HepG2 (cell line): ENCODE measurements at regions not wholly inside any gene's neighbourhood (a gene's known extent, or its start where the extent isn't known, plus 50 kb on each side); places are given as distances from the start of the nearest gene placed in this dataset.

Experiments
- POLR2A ChIP-seq, 2 experiments: IDR thresholded peaks; 2 replicates each; pipeline ENCODE4 v1.6.1; 2011; ENCODE audit warnings: low read depth in 2 of 2, low read length in 2 of 2, mild to moderate bottlenecking in 1 of 2, moderate library complexity in 1 of 2; ENCODE audit not compliant: insufficient read depth in 1 of 2
- SSRP1 ChIP-seq: IDR thresholded peaks from 2 replicates; pipeline ENCODE4 v1.6.1; 2016; ENCODE audit warnings: control low read depth
- ZBTB7A ChIP-seq: sonication (generic); formaldehyde crosslinking; IDR thresholded peaks from 2 replicates; pipeline ENCODE4 v1.8.0; 2022; ENCODE audit warnings: mild to moderate bottlenecking, missing genetic modification reagents
- ZNF24 ChIP-seq: fragments of 450-650 bp; IDR thresholded peaks from 2 replicates; pipeline ENCODE4 v1.6.1; 2017; ENCODE audit warnings: antibody characterized with exemption, mild to moderate bottlenecking
- TF ChIP-seq, protein P1 (sequence below): sonication (generic); formaldehyde crosslinking; IDR thresholded peaks from 2 replicates; pipeline ENCODE4 v1.4.0; 2020; ENCODE audit warnings: missing genetic modification reagents, mild to moderate bottlenecking, borderline replicate concordance
- TF ChIP-seq, protein P2 (sequence below): IDR thresholded peaks from 2 replicates; pipeline ENCODE4 v1.6.1; 2012; ENCODE audit warnings: low read length, improper control_type of control experiment
- TF ChIP-seq, protein P3 (sequence below): sonication (generic); formaldehyde crosslinking; IDR thresholded peaks from 2 replicates; pipeline ENCODE4 v1.4.0; 2020; ENCODE audit warnings: low read depth, mild to moderate bottlenecking, missing genetic modification reagents

DNA sequence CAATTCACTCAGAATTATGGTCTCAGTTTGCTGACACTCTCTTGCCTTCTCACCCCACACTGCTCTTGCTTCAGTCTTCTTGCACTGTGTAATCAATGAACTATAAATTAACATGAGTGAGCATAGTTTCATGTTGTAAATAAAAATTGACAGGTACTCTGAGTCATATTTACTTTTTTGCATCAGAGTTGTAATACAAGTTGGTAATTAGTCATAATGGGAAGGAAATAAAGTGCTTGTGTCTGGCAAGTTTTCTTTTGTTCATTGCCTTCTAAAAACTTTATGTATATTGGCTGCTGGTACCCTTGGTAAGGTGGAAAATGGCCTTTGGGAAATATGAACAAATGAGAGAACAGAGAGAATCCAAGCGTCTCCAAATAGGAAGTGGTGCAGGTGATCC lies 169.3 kb upstream of the MAGI2 start:
- TF ChIP-seq, protein P1, sequence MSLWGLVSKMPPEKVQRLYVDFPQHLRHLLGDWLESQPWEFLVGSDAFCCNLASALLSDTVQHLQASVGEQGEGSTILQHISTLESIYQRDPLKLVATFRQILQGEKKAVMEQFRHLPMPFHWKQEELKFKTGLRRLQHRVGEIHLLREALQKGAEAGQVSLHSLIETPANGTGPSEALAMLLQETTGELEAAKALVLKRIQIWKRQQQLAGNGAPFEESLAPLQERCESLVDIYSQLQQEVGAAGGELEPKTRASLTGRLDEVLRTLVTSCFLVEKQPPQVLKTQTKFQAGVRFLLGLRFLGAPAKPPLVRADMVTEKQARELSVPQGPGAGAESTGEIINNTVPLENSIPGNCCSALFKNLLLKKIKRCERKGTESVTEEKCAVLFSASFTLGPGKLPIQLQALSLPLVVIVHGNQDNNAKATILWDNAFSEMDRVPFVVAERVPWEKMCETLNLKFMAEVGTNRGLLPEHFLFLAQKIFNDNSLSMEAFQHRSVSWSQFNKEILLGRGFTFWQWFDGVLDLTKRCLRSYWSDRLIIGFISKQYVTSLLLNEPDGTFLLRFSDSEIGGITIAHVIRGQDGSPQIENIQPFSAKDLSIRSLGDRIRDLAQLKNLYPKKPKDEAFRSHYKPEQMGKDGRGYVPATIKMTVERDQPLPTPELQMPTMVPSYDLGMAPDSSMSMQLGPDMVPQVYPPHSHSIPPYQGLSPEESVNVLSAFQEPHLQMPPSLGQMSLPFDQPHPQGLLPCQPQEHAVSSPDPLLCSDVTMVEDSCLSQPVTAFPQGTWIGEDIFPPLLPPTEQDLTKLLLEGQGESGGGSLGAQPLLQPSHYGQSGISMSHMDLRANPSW (CRISPR knock-in tag): no peak
- TF ChIP-seq, protein P2, sequence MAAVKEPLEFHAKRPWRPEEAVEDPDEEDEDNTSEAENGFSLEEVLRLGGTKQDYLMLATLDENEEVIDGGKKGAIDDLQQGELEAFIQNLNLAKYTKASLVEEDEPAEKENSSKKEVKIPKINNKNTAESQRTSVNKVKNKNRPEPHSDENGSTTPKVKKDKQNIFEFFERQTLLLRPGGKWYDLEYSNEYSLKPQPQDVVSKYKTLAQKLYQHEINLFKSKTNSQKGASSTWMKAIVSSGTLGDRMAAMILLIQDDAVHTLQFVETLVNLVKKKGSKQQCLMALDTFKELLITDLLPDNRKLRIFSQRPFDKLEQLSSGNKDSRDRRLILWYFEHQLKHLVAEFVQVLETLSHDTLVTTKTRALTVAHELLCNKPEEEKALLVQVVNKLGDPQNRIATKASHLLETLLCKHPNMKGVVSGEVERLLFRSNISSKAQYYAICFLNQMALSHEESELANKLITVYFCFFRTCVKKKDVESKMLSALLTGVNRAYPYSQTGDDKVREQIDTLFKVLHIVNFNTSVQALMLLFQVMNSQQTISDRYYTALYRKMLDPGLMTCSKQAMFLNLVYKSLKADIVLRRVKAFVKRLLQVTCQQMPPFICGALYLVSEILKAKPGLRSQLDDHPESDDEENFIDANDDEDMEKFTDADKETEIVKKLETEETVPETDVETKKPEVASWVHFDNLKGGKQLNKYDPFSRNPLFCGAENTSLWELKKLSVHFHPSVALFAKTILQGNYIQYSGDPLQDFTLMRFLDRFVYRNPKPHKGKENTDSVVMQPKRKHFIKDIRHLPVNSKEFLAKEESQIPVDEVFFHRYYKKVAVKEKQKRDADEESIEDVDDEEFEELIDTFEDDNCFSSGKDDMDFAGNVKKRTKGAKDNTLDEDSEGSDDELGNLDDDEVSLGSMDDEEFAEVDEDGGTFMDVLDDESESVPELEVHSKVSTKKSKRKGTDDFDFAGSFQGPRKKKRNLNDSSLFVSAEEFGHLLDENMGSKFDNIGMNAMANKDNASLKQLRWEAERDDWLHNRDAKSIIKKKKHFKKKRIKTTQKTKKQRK: no peak
- TF ChIP-seq SSRP1 (CRISPR knock-in tag) (no peak), ZBTB7A (CRISPR knock-in tag) (no peak), ZNF24 (no peak), POLR2A (IDR thresholded peaks at IDR 0.05; ENCODE audit: insufficient read depth in 1 of 2, low read depth in 2 of 2, low read length in 2 of 2) (no peak)
- TF ChIP-seq, protein P3, sequence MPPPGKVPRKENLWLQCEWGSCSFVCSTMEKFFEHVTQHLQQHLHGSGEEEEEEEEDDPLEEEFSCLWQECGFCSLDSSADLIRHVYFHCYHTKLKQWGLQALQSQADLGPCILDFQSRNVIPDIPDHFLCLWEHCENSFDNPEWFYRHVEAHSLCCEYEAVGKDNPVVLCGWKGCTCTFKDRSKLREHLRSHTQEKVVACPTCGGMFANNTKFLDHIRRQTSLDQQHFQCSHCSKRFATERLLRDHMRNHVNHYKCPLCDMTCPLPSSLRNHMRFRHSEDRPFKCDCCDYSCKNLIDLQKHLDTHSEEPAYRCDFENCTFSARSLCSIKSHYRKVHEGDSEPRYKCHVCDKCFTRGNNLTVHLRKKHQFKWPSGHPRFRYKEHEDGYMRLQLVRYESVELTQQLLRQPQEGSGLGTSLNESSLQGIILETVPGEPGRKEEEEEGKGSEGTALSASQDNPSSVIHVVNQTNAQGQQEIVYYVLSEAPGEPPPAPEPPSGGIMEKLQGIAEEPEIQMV (CRISPR knock-in tag): no peak
